ENCODE measurements at regions not wholly inside any gene's neighbourhood (a gene's known extent, or its start where the extent isn't known, plus 50 kb on each side); places are given as distances from the start of the nearest gene placed in this dataset.

DNA sequence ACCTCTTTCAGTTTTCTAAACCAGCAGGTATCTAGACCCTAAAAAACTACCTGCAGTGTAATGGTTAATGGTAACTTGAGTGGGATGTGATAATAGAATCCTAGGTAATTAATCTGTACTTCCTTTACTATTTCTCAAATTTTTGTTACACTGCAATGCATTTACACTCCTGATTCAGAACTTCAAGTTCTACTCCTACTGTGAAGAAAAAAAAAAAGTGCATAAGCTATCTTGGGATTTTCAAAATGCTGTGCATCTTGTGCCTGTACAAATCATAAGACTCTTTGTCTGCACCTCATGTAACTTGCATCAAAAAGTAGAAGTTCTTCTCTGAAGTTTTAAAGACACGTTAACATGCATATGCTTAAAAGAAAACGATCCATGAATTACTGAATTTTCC is 554.1 kb downstream of the CETN3 start:
- no peak overlapping the region for H3K4ac ChIP-seq (ENCODE audit: low read depth, low read length)
- ATAC-seq (ENCODE audit: low read depth) (no peak), DNase-seq (no peak)
- no peak overlapping the region for H3K56ac ChIP-seq (ENCODE audit: extremely low read depth, insufficient read depth, low read length)
- dilution Hi-C loops (cut with HindIII; ENCODE audit: low sequenced_read_pairs, unreplicated experiment) (no loop called here), intact Hi-C loops (cut with micrococcal nuclease) (loop anchor here (10.0 kb wide), 1 partner anchor 1369 kb away; no protein-coding TSS in a partner anchor), in situ Hi-C loops (cut with MboI; ENCODE audit: low sequenced_read_pairs) (no loop called here)
- BruUV-seq (replicated peaks): no TSS peak
- H3K23ac ChIP-seq (ENCODE audit: low read depth, low read length): no peak overlapping the region
- no peaks in the 10 kb centered on the region for H3K9me3 ChIP-seq (ENCODE audit: control insufficient read depth, insufficient read depth, low read length)
- H2BK20ac ChIP-seq (ENCODE audit: low read depth, low read length): no peak overlapping the region
- H4K5ac ChIP-seq (ENCODE audit: low read depth, low read length): no peak overlapping the region
- no peak overlapping the region for H4K8ac ChIP-seq (ENCODE audit: low read depth in 2 of 2, low read length in 2 of 2)
- H3K14ac ChIP-seq (replicated peaks; ENCODE audit: low read depth, low read length): no peak overlapping the region
- WGBS, 2 experiments (ENCODE audit: extremely low coverage in 2 of 2, insufficient read length in 1 of 2): 70% methylated on average over 2 of the region's 2 CpGs; no CpG with 5 or more reads in 1 of the 2 experiments
- no peak overlapping the region for H2AK9ac ChIP-seq (replicated peaks; ENCODE audit: low read depth, low read length, poor library complexity)
- H3K4me2 ChIP-seq (ENCODE audit: low read depth, low read length): no peak overlapping the region
- no peaks in the 10 kb centered on the region for H3K79me1 ChIP-seq (ENCODE audit: low read depth in 1 of 2, low read length in 2 of 2)
- no peak overlapping the region for H3K4me3 ChIP-seq (ENCODE audit: insufficient read depth, low read depth, low read length)
- H3K27ac ChIP-seq (ENCODE audit: insufficient read depth, low read length): no peak overlapping the region
- no peak overlapping the region for H2BK5ac ChIP-seq (ENCODE audit: low read depth, low read length, poor library complexity, severe bottlenecking)
- ChIA-PET POLR2A (ENCODE audit: unreplicated experiment) (no interaction called here), CTCF (no interaction called here)
- H3K36me3 ChIP-seq (ENCODE audit: control insufficient read depth, insufficient read depth, low read length): no peaks in the 10 kb centered on the region
- H2BK120ac ChIP-seq (ENCODE audit: low read depth, low read length): no peak overlapping the region
- TF ChIP-seq RFX5 (IDR thresholded peaks at IDR 0.05; ENCODE audit: low read depth, low read length): no peak
- TF ChIP-seq POLR2A (IDR thresholded peaks at IDR 0.05; ENCODE audit: low read depth, low read length): no peak
- no peak for TF ChIP-seq RAD21 (IDR thresholded peaks at IDR 0.05; ENCODE audit: low read length)
- TF ChIP-seq CEBPB (IDR thresholded peaks at IDR 0.05; ENCODE audit: low read depth, low read length): no peak
- no peak for TF ChIP-seq NFE2L2 (IDR thresholded peaks at IDR 0.05; ENCODE audit: low read depth, low read length)
- TF ChIP-seq SMC3 (IDR thresholded peaks at IDR 0.05; ENCODE audit: low read depth, low read length): no peak
- TF ChIP-seq, protein P1, sequence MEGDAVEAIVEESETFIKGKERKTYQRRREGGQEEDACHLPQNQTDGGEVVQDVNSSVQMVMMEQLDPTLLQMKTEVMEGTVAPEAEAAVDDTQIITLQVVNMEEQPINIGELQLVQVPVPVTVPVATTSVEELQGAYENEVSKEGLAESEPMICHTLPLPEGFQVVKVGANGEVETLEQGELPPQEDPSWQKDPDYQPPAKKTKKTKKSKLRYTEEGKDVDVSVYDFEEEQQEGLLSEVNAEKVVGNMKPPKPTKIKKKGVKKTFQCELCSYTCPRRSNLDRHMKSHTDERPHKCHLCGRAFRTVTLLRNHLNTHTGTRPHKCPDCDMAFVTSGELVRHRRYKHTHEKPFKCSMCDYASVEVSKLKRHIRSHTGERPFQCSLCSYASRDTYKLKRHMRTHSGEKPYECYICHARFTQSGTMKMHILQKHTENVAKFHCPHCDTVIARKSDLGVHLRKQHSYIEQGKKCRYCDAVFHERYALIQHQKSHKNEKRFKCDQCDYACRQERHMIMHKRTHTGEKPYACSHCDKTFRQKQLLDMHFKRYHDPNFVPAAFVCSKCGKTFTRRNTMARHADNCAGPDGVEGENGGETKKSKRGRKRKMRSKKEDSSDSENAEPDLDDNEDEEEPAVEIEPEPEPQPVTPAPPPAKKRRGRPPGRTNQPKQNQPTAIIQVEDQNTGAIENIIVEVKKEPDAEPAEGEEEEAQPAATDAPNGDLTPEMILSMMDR (conservative IDR thresholded peaks at IDR 0.05; ENCODE audit: low read depth, low read length): no peak
- no peak for TF ChIP-seq RCOR1 (IDR thresholded peaks at IDR 0.05; ENCODE audit: insufficient replicate concordance, low read length)
- TF ChIP-seq, protein P2, sequence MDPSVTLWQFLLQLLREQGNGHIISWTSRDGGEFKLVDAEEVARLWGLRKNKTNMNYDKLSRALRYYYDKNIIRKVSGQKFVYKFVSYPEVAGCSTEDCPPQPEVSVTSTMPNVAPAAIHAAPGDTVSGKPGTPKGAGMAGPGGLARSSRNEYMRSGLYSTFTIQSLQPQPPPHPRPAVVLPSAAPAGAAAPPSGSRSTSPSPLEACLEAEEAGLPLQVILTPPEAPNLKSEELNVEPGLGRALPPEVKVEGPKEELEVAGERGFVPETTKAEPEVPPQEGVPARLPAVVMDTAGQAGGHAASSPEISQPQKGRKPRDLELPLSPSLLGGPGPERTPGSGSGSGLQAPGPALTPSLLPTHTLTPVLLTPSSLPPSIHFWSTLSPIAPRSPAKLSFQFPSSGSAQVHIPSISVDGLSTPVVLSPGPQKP (IDR thresholded peaks at IDR 0.05; ENCODE audit: borderline replicate concordance, low read depth, low read length): no peak
- TF ChIP-seq MXI1 (IDR thresholded peaks at IDR 0.05; ENCODE audit: borderline replicate concordance, low read depth, low read length): no peak
- TF ChIP-seq MAZ (IDR thresholded peaks at IDR 0.05; ENCODE audit: borderline replicate concordance, low read depth, low read length): no peak
- TF ChIP-seq, protein P3, sequence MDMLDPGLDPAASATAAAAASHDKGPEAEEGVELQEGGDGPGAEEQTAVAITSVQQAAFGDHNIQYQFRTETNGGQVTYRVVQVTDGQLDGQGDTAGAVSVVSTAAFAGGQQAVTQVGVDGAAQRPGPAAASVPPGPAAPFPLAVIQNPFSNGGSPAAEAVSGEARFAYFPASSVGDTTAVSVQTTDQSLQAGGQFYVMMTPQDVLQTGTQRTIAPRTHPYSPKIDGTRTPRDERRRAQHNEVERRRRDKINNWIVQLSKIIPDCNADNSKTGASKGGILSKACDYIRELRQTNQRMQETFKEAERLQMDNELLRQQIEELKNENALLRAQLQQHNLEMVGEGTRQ (IDR thresholded peaks at IDR 0.05; ENCODE audit: low read depth, low read length): no peak
- no peak for TF ChIP-seq CHD1 (IDR thresholded peaks at IDR 0.05; ENCODE audit: low read depth, low read length)
- no peak for TF ChIP-seq BHLHE40 (IDR thresholded peaks at IDR 0.05; ENCODE audit: low read depth, low read length)
- no peak for TF ChIP-seq FOS (IDR thresholded peaks at IDR 0.05; ENCODE audit: low read depth, low read length)
- TF ChIP-seq MAFK (IDR thresholded peaks at IDR 0.05; ENCODE audit: low read depth, low read length): no peak
- H2AFZ ChIP-seq (replicated peaks; ENCODE audit: low read length, poor library complexity): no peak overlapping the region
- no peaks in the 10 kb centered on the region for H3K9me1 ChIP-seq (ENCODE audit: insufficient read depth, low read length)
- no peak overlapping the region for H3K18ac ChIP-seq (ENCODE audit: low read depth, low read length)
- H3K27me3 ChIP-seq (ENCODE audit: control insufficient read depth, insufficient read depth, low read length): no peaks in the 10 kb centered on the region
- no peaks in the 10 kb centered on the region for H4K20me1 ChIP-seq (ENCODE audit: insufficient read depth, low read length)
- H2BK15ac ChIP-seq (ENCODE audit: low read depth, low read length): no peak overlapping the region
- no peak overlapping the region for H4K91ac ChIP-seq (ENCODE audit: insufficient read depth, low read depth, low read length)
- no peak overlapping the region for H3K9ac ChIP-seq (ENCODE audit: low read depth, low read length)
- H3K4me1 ChIP-seq (ENCODE audit: control insufficient read depth, insufficient read depth, low read length): no peaks in the 10 kb centered on the region
- H2AK5ac ChIP-seq (ENCODE audit: low read depth, low read length): no peak overlapping the region
